Pancreas (tissue), 10 donors: ENCODE measurements at regions not wholly inside any gene's neighbourhood (a gene's known extent, or its start where the extent isn't known, plus 50 kb on each side); places are given as distances from the start of the nearest gene placed in this dataset.

ENCODE experiments used
- ATAC-seq, 4 donors: fragments of 200-7000 bp; cut with Tn5 transposase; one replicate each; pipeline versions ENCODE4 v1.8.0 to v1.9.1; 2020; ENCODE audit warnings: mild to moderate bottlenecking in 4 of 4, moderate library complexity in 4 of 4
- DNase-seq, 6 donors: peaks; one replicate each; pipeline ENCODE4 v3.0.0-alpha.2; 2020
- FAIRE-seq: peaks from 2 replicates; lab custom pipeline; 2012; peaks lifted over from hg19 to GRCh38; lab: Jason Lieb, UNC
- H3K27ac ChIP-seq, 4 donors: fragments of 200-600 bp; sonication (generic); 1 replicate in 3 of 4; 2 replicates in 1 of 4; pipeline versions ENCODE4 v1.5.0 to v1.8.0; 2020
- H3K27me3 ChIP-seq, 4 donors: fragments of 200-600 bp; one replicate each; pipeline ENCODE4 v1.8.0; 2021
- H3K36me3 ChIP-seq, 3 donors: fragments of 200-600 bp; sonication (generic) in 1 of 3; one replicate each; pipeline versions ENCODE4 v1.5.0 to v1.8.0; 2020 to 2021
- H3K4me1 ChIP-seq, 3 donors: fragments of 200-600 bp; one replicate each; pipeline ENCODE4 v1.8.0; 2021
- H3K4me3 ChIP-seq, 4 donors: fragments of 200-600 bp; sonication (generic) in 2 of 4; one replicate each; pipeline versions ENCODE4 v1.5.0 to v1.8.0; 2020 to 2021
- H3K9me3 ChIP-seq, 4 donors: fragments of 200-600 bp; one replicate each; pipeline ENCODE4 v1.8.0; 2021
- WGBS, 2 donors: extraction: QIAGEN DNeasy Blood & Tissue Kit; methylation state at CpG; one replicate each; pipeline ENCODE4 v1.1.7; 2013; 5-methylcytosine and 5-hydroxymethylcytosine counted together
- intact Hi-C, 3 donors: fragments of 100-400 bp; cut with DNase I; formaldehyde crosslinking; loops; one replicate each; pipeline versions ENCODE4 v1.11.1 to v1.14.2; 2022
- TF ChIP-seq, protein P1 (sequence below), 4 donors: fragments of 200-600 bp; sonication (generic) in 3 of 4; IDR thresholded peaks; one replicate each; pipeline versions ENCODE4 v1.5.0 to v1.8.0; 2021; ENCODE audit warnings: antibody characterized with exemption in 4 of 4
- donor health status: healthy with polysubstance abuse.
- donor health status: DM: no; HTN: no; CAD: no; lungs with moderate emphysema.
- donor health status: DM: no; HTN: no; CAD: no.
- donor health status: control.
- donor health status: control.
- donor health status: Bipolar disorder and iron deficiency.
- donor health status: DM: yes; HTN: yes; CAD: no.
- donor health status: DM: no; HTN: no; CAD: no.
- donor health status: DM: no; HTN: no; CAD: no.
- donor health status: DM: yes; HTN: yes; CAD: no.

DNA sequence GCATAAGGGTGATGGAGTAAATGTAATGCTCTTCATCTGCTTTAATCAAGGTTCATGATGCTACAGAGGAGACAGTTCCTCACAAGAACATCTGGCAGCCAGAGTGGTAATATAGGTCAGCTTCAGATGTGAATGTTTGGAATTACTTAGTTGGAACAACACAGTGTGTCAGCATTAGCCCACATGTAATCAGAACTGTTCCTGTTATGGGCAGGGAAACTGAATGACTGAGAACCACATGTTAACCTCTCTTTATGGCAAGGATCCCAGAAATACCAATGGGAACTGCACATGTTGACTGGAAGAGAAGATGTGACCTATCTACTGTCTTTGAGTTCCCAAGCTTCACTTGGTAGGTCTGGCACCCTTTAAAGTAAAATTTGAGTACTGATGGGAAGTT lies 390.1 kb upstream of the PDE3A start:
- Histone ChIP-seq H3K36me3 (no peaks in the 10 kb centered on the region), H3K27ac (no peak overlapping the region), H3K27me3 (no peaks in the 10 kb centered on the region), H3K9me3 (no peaks in the 10 kb centered on the region), H3K4me1 (peaks cover 0 to 6% (median 0%) of the 10 kb centered on the region in 3 donors), H3K4me3 (no peak overlapping the region)
- TF ChIP-seq, protein P1, sequence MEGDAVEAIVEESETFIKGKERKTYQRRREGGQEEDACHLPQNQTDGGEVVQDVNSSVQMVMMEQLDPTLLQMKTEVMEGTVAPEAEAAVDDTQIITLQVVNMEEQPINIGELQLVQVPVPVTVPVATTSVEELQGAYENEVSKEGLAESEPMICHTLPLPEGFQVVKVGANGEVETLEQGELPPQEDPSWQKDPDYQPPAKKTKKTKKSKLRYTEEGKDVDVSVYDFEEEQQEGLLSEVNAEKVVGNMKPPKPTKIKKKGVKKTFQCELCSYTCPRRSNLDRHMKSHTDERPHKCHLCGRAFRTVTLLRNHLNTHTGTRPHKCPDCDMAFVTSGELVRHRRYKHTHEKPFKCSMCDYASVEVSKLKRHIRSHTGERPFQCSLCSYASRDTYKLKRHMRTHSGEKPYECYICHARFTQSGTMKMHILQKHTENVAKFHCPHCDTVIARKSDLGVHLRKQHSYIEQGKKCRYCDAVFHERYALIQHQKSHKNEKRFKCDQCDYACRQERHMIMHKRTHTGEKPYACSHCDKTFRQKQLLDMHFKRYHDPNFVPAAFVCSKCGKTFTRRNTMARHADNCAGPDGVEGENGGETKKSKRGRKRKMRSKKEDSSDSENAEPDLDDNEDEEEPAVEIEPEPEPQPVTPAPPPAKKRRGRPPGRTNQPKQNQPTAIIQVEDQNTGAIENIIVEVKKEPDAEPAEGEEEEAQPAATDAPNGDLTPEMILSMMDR (IDR thresholded peaks at IDR 0.05) = no peak
- ATAC-seq (peak in 3 of 4 donors; percentile 35 to 67 (median 46)), DNase-seq (no peak), FAIRE-seq (no peak)
- intact Hi-C loops = no loop called here

DNA sequence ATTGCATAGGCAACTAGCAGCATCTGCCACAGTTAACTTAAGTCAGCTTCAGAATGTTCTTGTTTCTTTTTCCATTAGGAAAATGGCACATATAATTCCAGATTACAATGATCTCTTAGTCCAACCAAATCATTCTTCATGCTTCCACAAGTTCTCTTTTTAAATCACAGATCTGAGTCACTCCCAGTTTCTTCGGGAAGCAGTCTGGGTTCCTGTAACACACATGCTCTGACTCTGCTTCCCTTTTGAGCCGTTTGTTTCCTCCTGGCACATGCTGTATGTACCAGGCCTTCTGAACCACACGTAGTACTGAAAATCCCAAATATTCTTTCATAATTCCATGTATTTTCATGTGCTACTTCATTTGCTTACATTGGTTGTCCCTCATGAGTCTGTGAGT lies 388.8 kb upstream of the PDE3A start:
- Histone ChIP-seq H3K27me3 (no peaks in the 10 kb centered on the region), H3K27ac (no peak overlapping the region), H3K4me1 (peaks cover 0 to 6% (median 0%) of the 10 kb centered on the region in 3 donors), H3K4me3 (no peak overlapping the region), H3K9me3 (no peaks in the 10 kb centered on the region), H3K36me3 (no peaks in the 10 kb centered on the region)
- intact Hi-C loops = no loop called here
- DNase-seq (no peak), ATAC-seq (peak in 1 of 4 donors; percentile 66), FAIRE-seq (no peak)
- WGBS, 2 donors = 87 to 89% methylated on average over 3 of the region's 3 CpGs
- TF ChIP-seq, protein P1 (IDR thresholded peaks at IDR 0.05) = no peak

GRCh38 chr12:19981944-19982343 lies 386.4 kb upstream of the PDE3A start:
- no peaks in the 10 kb centered on the region for H3K36me3 ChIP-seq
- DNase-seq = no peak
- H3K9me3 ChIP-seq = no peaks in the 10 kb centered on the region
- H3K27ac ChIP-seq = no peak overlapping the region
- peaks cover 0 to 6% (median 0%) of the 10 kb centered on the region in 3 donors for H3K4me1 ChIP-seq
- intact Hi-C loops = no loop called here
- TF ChIP-seq, protein P1 (IDR thresholded peaks at IDR 0.05) = no peak
- WGBS, 2 donors = 78 to 94% methylated on average over 2 of the region's 2 CpGs
- no peaks in the 10 kb centered on the region for H3K27me3 ChIP-seq
- ATAC-seq = peak in 1 of 4 donors; percentile 22
- FAIRE-seq = no peak
- no peak overlapping the region for H3K4me3 ChIP-seq

GRCh38 chr12:19988001-19988400 lies 380.3 kb upstream of the PDE3A start:
- DNase-seq (no peak), ATAC-seq (no peak), FAIRE-seq (no peak)
- peaks cover 0 to 7% (median 0%) of the 10 kb centered on the region in 4 donors for H3K27me3 ChIP-seq
- H3K9me3 ChIP-seq = no peaks in the 10 kb centered on the region
- TF ChIP-seq, protein P1 (IDR thresholded peaks at IDR 0.05) = no peak
- 48 to 61% methylated on average over 2 of the region's 2 CpGs for WGBS, 2 donors
- no peak overlapping the region for H3K27ac ChIP-seq
- H3K4me1 ChIP-seq = peaks cover 0 to 9% (median 0%) of the 10 kb centered on the region in 3 donors
- no peaks in the 10 kb centered on the region for H3K36me3 ChIP-seq
- intact Hi-C loops = no loop called here
- H3K4me3 ChIP-seq = no peak overlapping the region

DNA sequence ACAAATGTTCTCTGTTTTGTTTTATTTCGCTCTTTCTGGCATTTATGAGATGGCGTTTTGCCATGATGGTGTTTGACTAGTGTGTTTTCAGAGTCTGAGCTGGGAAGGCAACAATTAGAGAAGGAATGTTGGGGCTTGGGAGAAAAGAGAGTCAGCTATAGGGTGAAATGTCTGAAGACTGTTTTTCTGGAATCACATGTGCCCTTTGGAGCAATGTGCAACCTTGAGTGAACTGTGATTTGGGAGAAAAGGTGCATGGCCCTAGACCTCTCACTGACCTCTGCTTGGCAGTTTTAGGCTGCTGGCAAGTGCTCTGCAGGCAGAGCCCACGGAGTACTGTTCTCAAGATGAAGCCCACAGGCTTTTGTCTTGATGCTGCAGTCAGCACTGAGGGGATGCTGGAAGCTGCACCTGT lies 379.9 kb upstream of the PDE3A start:
- FAIRE-seq (no peak), ATAC-seq (peak in 1 of 4 donors; percentile 35), DNase-seq (no peak)
- 33 to 38% methylated on average over 3 of the region's 3 CpGs for WGBS, 2 donors
- peaks cover 0 to 7% (median 0%) of the 10 kb centered on the region in 4 donors for H3K27me3 ChIP-seq
- TF ChIP-seq, protein P1 (IDR thresholded peaks at IDR 0.05) = no peak
- peak overlapping the region in 1 of 4 donors; percentile 7 for H3K27ac ChIP-seq
- H3K36me3 ChIP-seq = no peaks in the 10 kb centered on the region
- no peak overlapping the region for H3K4me3 ChIP-seq
- intact Hi-C loops = no loop called here
- H3K9me3 ChIP-seq = no peaks in the 10 kb centered on the region
- H3K4me1 ChIP-seq = peaks cover 0 to 9% (median 0%) of the 10 kb centered on the region in 3 donors
